Mucosa of descending colon (tissue), 3 donors: ENCODE measurements at regions not wholly inside any gene's neighbourhood (a gene's known extent, or its start where the extent isn't known, plus 50 kb on each side); places are given as distances from the start of the nearest gene placed in this dataset.

Experiments used
- ATAC-seq: fragments of 200-7000 bp; cut with Tn5 transposase; one replicate; pipeline ENCODE4 v1.9.1; 2020; ENCODE audit warnings: mild to moderate bottlenecking, moderate library complexity
- DNase-seq, 3 donors: peaks; one replicate each; pipeline ENCODE4 v3.0.0-alpha.2; 2020
- H3K36me3 ChIP-seq: fragments of 200-600 bp; one replicate; pipeline ENCODE4 v1.8.0; 2021; ENCODE audit warnings: low read depth, mild to moderate bottlenecking
- H3K4me1 ChIP-seq: fragments of 200-600 bp; one replicate; pipeline ENCODE4 v1.8.0; 2021; ENCODE audit warnings: low read depth, mild to moderate bottlenecking
- H3K4me3 ChIP-seq: fragments of 200-600 bp; one replicate; pipeline ENCODE4 v1.8.0; 2021; ENCODE audit warnings: mild to moderate bottlenecking
- H3K9me3 ChIP-seq: fragments of 200-600 bp; one replicate; pipeline ENCODE4 v1.8.0; 2021; ENCODE audit warnings: mild to moderate bottlenecking
- CTCF ChIP-seq: fragments of 200-600 bp; IDR thresholded peaks from one replicate; pipeline ENCODE4 v1.8.0; 2022; ENCODE audit warnings: antibody characterized with exemption, mild to moderate bottlenecking
- intact Hi-C, 2 donors: fragments of 100-400 bp; cut with DNase I in 1 of 2; cut with micrococcal nuclease in 1 of 2; formaldehyde crosslinking; loops; one replicate each; pipeline versions ENCODE4 v1.11.0 to v1.11.1; 2022; cut with DNase I, micrococcal nuclease
- donor health status: DM: no; HTN: no; CAD: no; lungs with moderate emphysema.
- donor health status: DM: no; HTN: no; CAD: no.
- donor health status: DM: no; HTN: yes; CAD: no.

- Histone ChIP-seq H3K4me3 (no peak overlapping the region), H3K4me1 (no peaks in the 10 kb centered on the region), H3K9me3 (no peaks in the 10 kb centered on the region), H3K36me3 (no peaks in the 10 kb centered on the region)
- intact Hi-C loops, result no loop called here
- no peak for DNase-seq
- no peak for ATAC-seq
- no peak for TF ChIP-seq CTCF
Observed at GRCh38 chr3:147640781-147641180, 231.6 kb downstream of the ZIC1 start.

GRCh38 chr3:147645761-147646160, 236.6 kb downstream of the ZIC1 start:
- no peak overlapping the region for H3K4me3 ChIP-seq
- intact Hi-C loops, result no loop called here
- H3K4me1 ChIP-seq, result no peaks in the 10 kb centered on the region
- no peak for DNase-seq
- H3K36me3 ChIP-seq, result no peaks in the 10 kb centered on the region
- TF ChIP-seq CTCF, result no peak
- H3K9me3 ChIP-seq, result no peaks in the 10 kb centered on the region
- ATAC-seq, result no peak

- no peak overlapping the region for H3K4me3 ChIP-seq
- DNase-seq, result no peak
- no peaks in the 10 kb centered on the region for H3K4me1 ChIP-seq
- intact Hi-C loops, result no loop called here
- H3K36me3 ChIP-seq, result no peaks in the 10 kb centered on the region
- no peaks in the 10 kb centered on the region for H3K9me3 ChIP-seq
- TF ChIP-seq CTCF, result no peak
- ATAC-seq, result no peak
Observed at GRCh38 chr3:147649475-147649874, 240.3 kb downstream of the ZIC1 start.

GRCh38 chr3:147651107-147651778, 242.1 kb downstream of the ZIC1 start:
- intact Hi-C loops, result no loop called here
- no peaks in the 10 kb centered on the region for H3K4me1 ChIP-seq
- H3K4me3 ChIP-seq, result no peak overlapping the region
- no peaks in the 10 kb centered on the region for H3K36me3 ChIP-seq
- no peak for TF ChIP-seq CTCF
- ATAC-seq, result no peak
- no peak for DNase-seq
- H3K9me3 ChIP-seq, result no peaks in the 10 kb centered on the region

GRCh38 chr3:147652651-147653366, 243.6 kb downstream of the ZIC1 start:
- H3K4me1 ChIP-seq, result no peaks in the 10 kb centered on the region
- H3K36me3 ChIP-seq, result no peaks in the 10 kb centered on the region
- TF ChIP-seq CTCF, result no peak
- H3K4me3 ChIP-seq, result no peak overlapping the region
- H3K9me3 ChIP-seq, result no peaks in the 10 kb centered on the region
- DNase-seq (no peak), ATAC-seq (no peak)
- intact Hi-C loops, result no loop called here
